Testis (tissue), 2 donors: ENCODE measurements at regions not wholly inside any gene's neighbourhood (a gene's known extent, or its start where the extent isn't known, plus 50 kb on each side); places are given as distances from the start of the nearest gene placed in this dataset.

Experiments
- DNase-seq: peaks from one replicate; pipeline ENCODE4 v3.0.0-alpha.2; 2019
- H3K27ac ChIP-seq, 2 donors: fragments of 200-600 bp; sonication (generic); one replicate each; pipeline ENCODE4 v1.5.1; 2019
- H3K27me3 ChIP-seq: fragments of 200-600 bp; sonication (generic); one replicate; pipeline ENCODE4 v1.5.1; 2019
- H3K36me3 ChIP-seq: fragments of 200-600 bp; sonication (generic); one replicate; pipeline ENCODE4 v1.5.1; 2017; ENCODE audit warnings: low read depth; ENCODE audit errors: missing control alignments
- H3K4me1 ChIP-seq: fragments of 200-600 bp; sonication (generic); one replicate; pipeline ENCODE4 v1.5.1; 2019
- H3K4me3 ChIP-seq, 2 donors: fragments of 200-600 bp; sonication (generic); one replicate each; pipeline ENCODE4 v1.5.1; 2017 to 2019
- H3K9me3 ChIP-seq: fragments of 200-600 bp; sonication (generic); one replicate; pipeline ENCODE4 v1.5.1; 2017
- CTCF ChIP-seq, 3 experiments: fragments of 450-650 bp in 2 of 3; fragments of 200-600 bp in 1 of 3; sonication (generic) in 1 of 3; IDR thresholded peaks; one replicate each; pipeline ENCODE4 v1.5.1; 2016 to 2019; ENCODE audit warnings: antibody characterized with exemption in 3 of 3, mild to moderate bottlenecking in 2 of 3, moderate library complexity in 1 of 3
- POLR2A ChIP-seq: fragments of 450-650 bp; IDR thresholded peaks from one replicate; pipeline ENCODE4 v1.6.1; 2017; ENCODE audit warnings: antibody characterized with exemption, mild to moderate bottlenecking, moderate library complexity
- WGBS, 2 donors: methylation state at CpG; one replicate each; pipeline ENCODE4 v1.1.5; 2018; 5-methylcytosine and 5-hydroxymethylcytosine counted together
- intact Hi-C: fragments of 100-400 bp; cut with DNase I; formaldehyde crosslinking; loops from one replicate; pipeline ENCODE4 v1.15.1; 2023; ENCODE audit warnings: low total_unique reads

GRCh38 chr16:49111351-49111750 lies 170.3 kb downstream of the CBLN1 start:
- intact Hi-C loops: no loop called here
- no peak overlapping the region for H3K4me3 ChIP-seq
- WGBS, 2 donors: 88% methylated on average over 1 of the region's 1 CpG

DNA sequence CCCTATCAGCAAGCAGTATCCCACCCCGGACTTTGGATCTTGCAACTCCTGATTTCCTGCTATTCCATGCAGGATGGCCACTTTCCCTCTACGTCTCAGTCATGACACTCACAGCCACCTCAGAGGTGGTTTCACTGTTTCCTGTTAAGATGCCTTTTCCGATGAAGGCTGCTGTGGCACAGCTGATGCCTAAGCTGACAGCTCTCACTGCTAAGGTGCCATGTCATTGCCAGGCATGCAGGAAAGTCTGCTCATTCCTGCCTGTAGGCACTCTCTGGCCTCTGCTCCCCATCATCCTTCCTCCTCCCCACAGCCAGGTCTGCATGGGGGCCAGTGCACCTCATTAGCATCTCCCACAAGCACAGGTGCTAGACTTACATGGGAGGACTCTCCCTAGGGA lies 173.0 kb downstream of the CBLN1 start:
- Histone ChIP-seq H3K36me3 (no peaks in the 10 kb centered on the region), H3K27me3 (no peaks in the 10 kb centered on the region), H3K4me3 (no peak overlapping the region), H3K9me3 (no peaks in the 10 kb centered on the region), H3K27ac (no peak overlapping the region), H3K4me1 (no peaks in the 10 kb centered on the region)
- intact Hi-C loops: no loop called here
- 88 to 89% methylated on average over 3 of the region's 3 CpGs for WGBS, 2 donors
- TF ChIP-seq CTCF (IDR thresholded peaks at IDR 0.05) (no peak), POLR2A (no peak)
- no peak for DNase-seq

More at GRCh38 chr16:49111351-49111750, 170.3 kb downstream of the CBLN1 start:
- no peaks in the 10 kb centered on the region for H3K9me3 ChIP-seq
- TF ChIP-seq CTCF (IDR thresholded peaks at IDR 0.05) (no peak), POLR2A (no peak)
- no peaks in the 10 kb centered on the region for H3K4me1 ChIP-seq
- no peaks in the 10 kb centered on the region for H3K36me3 ChIP-seq
- H3K27ac ChIP-seq: no peak overlapping the region
- H3K27me3 ChIP-seq: no peaks in the 10 kb centered on the region
- DNase-seq: no peak

DNA sequence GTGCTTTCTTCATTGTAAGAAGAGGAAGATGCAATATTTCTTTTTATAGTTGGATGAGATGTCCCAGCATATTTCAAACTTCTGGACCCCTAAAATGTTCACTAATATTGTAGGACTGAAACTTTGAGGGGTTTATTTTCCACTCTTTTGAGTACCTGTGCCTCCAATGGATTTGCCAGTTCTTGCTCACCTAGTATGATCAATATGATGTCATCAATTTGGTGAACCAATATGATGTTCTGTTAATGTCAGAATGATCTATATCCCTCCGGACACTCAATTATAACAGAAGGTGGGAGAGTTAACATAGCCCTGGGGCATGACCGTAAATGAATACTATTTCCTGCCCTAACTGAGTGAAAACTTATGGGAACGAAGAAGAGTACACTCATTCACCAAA lies 178.3 kb downstream of the CBLN1 start:
- H3K27me3 ChIP-seq: no peaks in the 10 kb centered on the region
- H3K9me3 ChIP-seq: no peaks in the 10 kb centered on the region
- intact Hi-C loops: no loop called here
- H3K4me3 ChIP-seq: no peak overlapping the region
- DNase-seq: no peak
- H3K27ac ChIP-seq: no peak overlapping the region
- H3K4me1 ChIP-seq: no peaks in the 10 kb centered on the region
- WGBS, 2 donors: 85 to 95% methylated on average over 3 of the region's 3 CpGs
- no peaks in the 10 kb centered on the region for H3K36me3 ChIP-seq
- TF ChIP-seq CTCF (IDR thresholded peaks at IDR 0.05): no peak
- TF ChIP-seq POLR2A: no peak

GRCh38 chr16:49101997-49102396 lies 179.6 kb downstream of the CBLN1 start:
- no peaks in the 10 kb centered on the region for H3K4me1 ChIP-seq
- H3K27ac ChIP-seq: no peak overlapping the region
- no peak for TF ChIP-seq POLR2A
- TF ChIP-seq CTCF (IDR thresholded peaks at IDR 0.05): no peak
- H3K27me3 ChIP-seq: no peaks in the 10 kb centered on the region
- no peak for DNase-seq
- H3K9me3 ChIP-seq: no peaks in the 10 kb centered on the region
- intact Hi-C loops: no loop called here
- WGBS, 2 donors: 78 to 88% methylated on average over 1 of the region's 1 CpG
- no peak overlapping the region for H3K4me3 ChIP-seq
- H3K36me3 ChIP-seq: no peaks in the 10 kb centered on the region

GRCh38 chr16:49100366-49100765 lies 181.3 kb downstream of the CBLN1 start:
- intact Hi-C loops: no loop called here
- Histone ChIP-seq H3K27ac (no peak overlapping the region), H3K27me3 (no peaks in the 10 kb centered on the region), H3K4me1 (no peaks in the 10 kb centered on the region), H3K9me3 (no peaks in the 10 kb centered on the region), H3K4me3 (no peak overlapping the region), H3K36me3 (no peaks in the 10 kb centered on the region)
- DNase-seq: no peak
- TF ChIP-seq CTCF (IDR thresholded peaks at IDR 0.05) (no peak), POLR2A (no peak)
